ENCODE measurements at regions not wholly inside any gene's neighbourhood (a gene's known extent, or its start where the extent isn't known, plus 50 kb on each side); places are given as distances from the start of the nearest gene placed in this dataset.

DNA sequence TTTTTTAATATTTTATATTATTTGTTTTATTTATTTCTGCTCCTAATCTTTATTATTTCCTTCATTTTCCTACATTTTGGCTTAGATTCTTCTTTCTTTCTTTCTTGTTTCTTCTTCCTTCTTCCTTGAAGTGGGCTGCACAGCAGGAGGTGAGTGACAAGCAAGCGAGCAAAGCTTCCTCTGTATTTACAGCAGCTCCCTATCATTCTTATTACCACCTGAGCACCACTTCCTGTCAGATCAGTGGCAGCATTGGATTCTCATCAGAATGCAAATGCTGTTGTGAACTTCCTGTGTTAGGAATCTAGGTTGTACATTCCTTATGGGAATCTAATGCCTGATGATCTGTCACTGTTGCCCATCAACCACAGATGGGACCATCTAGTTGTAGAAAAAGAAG is 784.9 kb upstream of the LUZP2 start:
- no peak for TF ChIP-seq CTCF (IDR thresholded peaks at IDR 0.05)
- TF ChIP-seq POLR2A (IDR thresholded peaks at IDR 0.05), result no peak

Data from esophagus squamous epithelium (tissue), 4 donors.